SK-N-MC (cell line): ENCODE measurements at regions not wholly inside any gene's neighbourhood (a gene's known extent, or its start where the extent isn't known, plus 50 kb on each side); places are given as distances from the start of the nearest gene placed in this dataset.

Experiments used
- DNase-seq: peaks from one replicate; pipeline ENCODE4 v3.0.0-alpha.2; 2011; ENCODE audit warnings: low read depth, low spot score
- H3K27ac ChIP-seq: fragments of 200-600 bp; sonication (generic); 2 replicates; pipeline ENCODE4 v1.5.1; 2016; ENCODE audit warnings: mixed run types
- H3K36me3 ChIP-seq: fragments of 200-600 bp; sonication (generic); 2 replicates; pipeline ENCODE4 v1.6.1; 2017; ENCODE audit warnings: antibody characterized with exemption, low read length, mixed read lengths; ENCODE audit not compliant: insufficient read depth
- H3K4me3 ChIP-seq: fragments of 200-600 bp; sonication (generic); 2 replicates; pipeline ENCODE4 v1.5.1; 2016
- H3K9ac ChIP-seq: fragments of 200-600 bp; sonication (generic); 2 replicates; pipeline ENCODE4 v1.8.0; 2017; ENCODE audit warnings: mixed run types, mixed read lengths; ENCODE audit not compliant: insufficient read length
- H3K9me3 ChIP-seq: fragments of 200-600 bp; sonication (generic); 2 replicates; pipeline ENCODE4 v1.6.1; 2017; ENCODE audit warnings: low read depth, mild to moderate bottlenecking, antibody characterized with exemption, low read length, moderate library complexity, mixed read lengths
- EZH2 ChIP-seq: fragments of 200-600 bp; sonication (generic); IDR thresholded peaks from one replicate; pipeline ENCODE4 v1.6.1; 2017; ENCODE audit warnings: antibody characterized with exemption
- FOXP2 ChIP-seq: optimal IDR thresholded peaks from 2 replicates; pipeline ENCODE3; 2011; ENCODE audit warnings: mild to moderate bottlenecking, moderate library complexity; ENCODE audit not compliant: insufficient read depth; ENCODE audit errors: extremely low read length, control extremely low read depth
- POLR2AphosphoS5 ChIP-seq: IDR thresholded peaks from 2 replicates; pipeline ENCODE4 v1.6.1; 2012; ENCODE audit warnings: mild to moderate bottlenecking, low read depth, low read length, borderline replicate concordance

GRCh38 chr1:224564454-224565084, 51.5 kb upstream of the CNIH3 start:
- TF ChIP-seq POLR2AphosphoS5, result no peak
- H3K27ac ChIP-seq, result no peak overlapping the region
- H3K4me3 ChIP-seq, result no peak overlapping the region
- DNase-seq, result no peak
- no peak overlapping the region for H3K9ac ChIP-seq
- H3K36me3 ChIP-seq, result no peaks in the 10 kb centered on the region
- H3K9me3 ChIP-seq, result no peaks in the 10 kb centered on the region

DNA sequence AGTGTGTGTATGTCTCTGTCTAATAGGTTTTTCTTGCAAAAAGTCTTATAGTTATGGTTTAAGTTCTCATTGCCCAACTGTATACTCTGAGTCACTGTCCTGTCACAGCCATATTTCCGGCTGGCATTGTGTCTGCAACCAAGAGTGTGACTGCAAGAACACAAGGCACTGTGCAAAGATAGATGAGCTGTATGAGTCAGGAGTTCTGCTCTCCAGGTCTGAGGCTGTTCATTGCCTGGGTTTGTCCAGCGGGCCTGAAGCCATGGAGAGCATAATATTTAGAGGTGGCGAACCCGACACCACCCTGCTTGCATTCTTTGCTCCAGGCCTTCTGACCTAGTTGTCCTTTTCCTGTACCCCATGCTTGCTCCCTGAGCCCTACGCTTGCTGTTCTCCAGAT, 50.9 kb upstream of the CNIH3 start:
- DNase-seq, result no peak
- Histone ChIP-seq H3K27ac (no peak overlapping the region), H3K36me3 (no peaks in the 10 kb centered on the region), H3K4me3 (no peak overlapping the region), H3K9me3 (no peaks in the 10 kb centered on the region), H3K9ac (no peak overlapping the region)
- TF ChIP-seq FOXP2 (no peak), EZH2 (no peak), POLR2AphosphoS5 (no peak)

DNA sequence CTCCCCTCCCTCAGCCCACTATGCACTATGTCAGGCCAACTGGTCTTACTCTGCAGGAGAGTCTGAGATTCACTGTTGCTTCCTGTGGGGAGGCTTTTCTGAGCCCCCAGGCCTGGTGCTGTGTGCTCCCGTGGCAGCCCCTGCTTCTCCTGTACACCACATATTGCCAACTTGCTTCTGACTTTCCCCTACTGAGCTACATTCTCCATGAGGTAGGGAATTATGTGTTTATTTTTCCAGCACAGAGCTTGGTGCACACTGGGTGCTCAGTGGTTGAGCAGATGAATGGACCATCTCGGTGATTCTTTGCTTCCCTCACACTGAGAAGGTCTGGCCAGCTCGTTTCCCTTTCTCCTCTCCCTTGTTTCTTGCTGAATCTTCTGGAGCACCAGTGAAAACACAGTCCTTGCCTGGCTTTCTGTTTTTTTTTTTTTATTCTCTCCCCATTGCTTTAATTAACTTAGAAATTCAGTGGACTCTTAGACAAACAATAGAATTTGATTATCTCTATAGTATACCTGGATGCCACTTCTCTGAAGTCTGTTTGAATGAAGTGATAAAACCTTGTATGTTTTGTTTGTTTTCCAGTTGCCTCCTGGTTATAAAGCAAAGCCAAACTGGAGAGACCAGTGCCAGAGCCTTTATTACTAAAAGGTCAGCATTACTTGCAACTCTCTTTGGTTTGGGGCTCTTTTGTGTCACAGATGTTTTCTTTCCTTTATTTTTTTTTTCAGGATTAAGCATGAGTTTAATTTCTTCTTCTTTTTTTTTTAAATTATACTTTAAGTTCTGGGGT, 50.3 kb upstream of the CNIH3 start:
- TF ChIP-seq EZH2 (no peak), FOXP2 (no peak), POLR2AphosphoS5 (no peak)
- Histone ChIP-seq H3K27ac (no peak overlapping the region), H3K9me3 (no peaks in the 10 kb centered on the region), H3K9ac (no peak overlapping the region), H3K4me3 (no peak overlapping the region), H3K36me3 (no peaks in the 10 kb centered on the region)
- DNase-seq, result no peak
